NT2/D1 (cell line): ENCODE measurements at regions not wholly inside any gene's neighbourhood (a gene's known extent, or its start where the extent isn't known, plus 50 kb on each side); places are given as distances from the start of the nearest gene placed in this dataset.
A peak's percentile ranks its signal among the peaks of the same experiment; 100 is the strongest.

ENCODE experiments used
- DNase-seq: peaks from one replicate; pipeline ENCODE4 v3.0.0-alpha.2; 2011; ENCODE audit warnings: low read depth, low spot score
- H3K27me3 ChIP-seq: 2 replicates; pipeline ENCODE4 v1.6.0; 2011; ENCODE audit warnings: mild to moderate bottlenecking; ENCODE audit not compliant: insufficient read length, insufficient read depth
- H3K36me3 ChIP-seq: 2 replicates; pipeline ENCODE4 v1.6.1; 2011; ENCODE audit warnings: mild to moderate bottlenecking, low read length, mixed read lengths; ENCODE audit not compliant: insufficient read depth, insufficient read length
- H3K4me1 ChIP-seq: 2 replicates; pipeline ENCODE4 v1.5.1; 2011; ENCODE audit not compliant: insufficient read depth, insufficient read length
- H3K4me3 ChIP-seq: 2 replicates; pipeline ENCODE4 v1.5.1; 2011; ENCODE audit warnings: low read depth; ENCODE audit not compliant: insufficient read length
- H3K9ac ChIP-seq: 2 replicates; pipeline ENCODE4 v1.6.0; 2011; ENCODE audit warnings: low read depth; ENCODE audit not compliant: insufficient read length
- H3K9me3 ChIP-seq: 2 replicates; pipeline ENCODE4 v1.5.1; 2011; ENCODE audit warnings: mild to moderate bottlenecking, low read length; ENCODE audit not compliant: insufficient read depth
- SUZ12 ChIP-seq: IDR thresholded peaks from 2 replicates; pipeline ENCODE4 v1.6.1; 2011; ENCODE audit not compliant: insufficient read length, insufficient read depth; ENCODE audit errors: extremely low read depth
- YY1 ChIP-seq: IDR thresholded peaks from 2 replicates; pipeline ENCODE4 v1.6.1; 2011; ENCODE audit not compliant: insufficient read length, insufficient read depth
- ZNF274 ChIP-seq: IDR thresholded peaks from 2 replicates; pipeline ENCODE4 v1.6.1; 2011; ENCODE audit warnings: mild to moderate bottlenecking, low read depth, low read length

GRCh38 chr7:96415293-96415940, 93.5 kb upstream of the SLC25A13 start:
- Histone ChIP-seq H3K9ac (no peak overlapping the region), H3K9me3 (peaks cover 4% of the 10 kb centered on the region; the same call in 1 of the 2 replicates), H3K36me3 (no peaks in the 10 kb centered on the region), H3K4me3 (no peak overlapping the region), H3K4me1 (no peaks in the 10 kb centered on the region), H3K27me3 (no peaks in the 10 kb centered on the region)
- no peak for DNase-seq
- no peak for TF ChIP-seq YY1
- no peak for TF ChIP-seq SUZ12
- no peak for TF ChIP-seq ZNF274

- no peak for TF ChIP-seq SUZ12
- no peak for TF ChIP-seq ZNF274
- TF ChIP-seq YY1 = no peak
- Histone ChIP-seq H3K4me1 (no peaks in the 10 kb centered on the region), H3K4me3 (no peak overlapping the region), H3K36me3 (no peaks in the 10 kb centered on the region), H3K9ac (no peak overlapping the region), H3K27me3 (no peaks in the 10 kb centered on the region), H3K9me3 (peaks cover 4% of the 10 kb centered on the region; the same call in 1 of the 2 replicates)
- peak; percentile 36 for DNase-seq
Observed at GRCh38 chr7:96414931-96415292, 93.0 kb upstream of the SLC25A13 start.

GRCh38 chr7:96410126-96410839, 88.4 kb upstream of the SLC25A13 start:
- Histone ChIP-seq H3K9me3 (no peaks in the 10 kb centered on the region), H3K4me3 (no peak overlapping the region), H3K4me1 (no peaks in the 10 kb centered on the region), H3K9ac (no peak overlapping the region), H3K36me3 (no peaks in the 10 kb centered on the region), H3K27me3 (no peaks in the 10 kb centered on the region)
- DNase-seq = no peak
- TF ChIP-seq SUZ12 (no peak), YY1 (no peak), ZNF274 (no peak)

GRCh38 chr7:96408881-96409280, 87.0 kb upstream of the SLC25A13 start:
- Histone ChIP-seq H3K9me3 (peaks cover 3% of the 10 kb centered on the region; the same call in 1 of the 2 replicates), H3K4me1 (no peaks in the 10 kb centered on the region), H3K36me3 (no peaks in the 10 kb centered on the region), H3K27me3 (no peaks in the 10 kb centered on the region), H3K9ac (no peak overlapping the region), H3K4me3 (no peak overlapping the region)
- no peak for TF ChIP-seq YY1
- no peak for TF ChIP-seq ZNF274
- no peak for TF ChIP-seq SUZ12
- no peak for DNase-seq

GRCh38 chr7:96407427-96407826, 85.5 kb upstream of the SLC25A13 start:
- peaks cover 3% of the 10 kb centered on the region; the same call in 1 of the 2 replicates for H3K9me3 ChIP-seq
- H3K4me1 ChIP-seq = no peaks in the 10 kb centered on the region
- no peaks in the 10 kb centered on the region for H3K36me3 ChIP-seq
- no peak for DNase-seq
- TF ChIP-seq SUZ12 = no peak
- no peak for TF ChIP-seq ZNF274
- TF ChIP-seq YY1 = no peak
- H3K4me3 ChIP-seq = no peak overlapping the region
- no peaks in the 10 kb centered on the region for H3K27me3 ChIP-seq
- H3K9ac ChIP-seq = no peak overlapping the region

- Histone ChIP-seq H3K4me1 (peaks cover 2% of the 10 kb centered on the region), H3K27me3 (no peaks in the 10 kb centered on the region), H3K36me3 (no peaks in the 10 kb centered on the region), H3K9me3 (peaks cover 3% of the 10 kb centered on the region; the same call in 1 of the 2 replicates), H3K9ac (no peak overlapping the region), H3K4me3 (no peak overlapping the region)
- DNase-seq = no peak
- no peak for TF ChIP-seq YY1
Observed at GRCh38 chr7:96402913-96403312, 81.0 kb upstream of the SLC25A13 start.

- Histone ChIP-seq H3K9me3 (peaks cover 3% of the 10 kb centered on the region; the same call in 1 of the 2 replicates), H3K27me3 (no peaks in the 10 kb centered on the region), H3K4me3 (no peak overlapping the region), H3K9ac (no peak overlapping the region), H3K4me1 (peaks cover 4% of the 10 kb centered on the region), H3K36me3 (no peaks in the 10 kb centered on the region)
- DNase-seq = no peak
- TF ChIP-seq YY1 (no peak), SUZ12 (no peak), ZNF274 (no peak)
Observed at GRCh38 chr7:96401200-96401599, 79.3 kb upstream of the SLC25A13 start.
